HCT116 (cell line): ENCODE measurements at regions not wholly inside any gene's neighbourhood (a gene's known extent, or its start where the extent isn't known, plus 50 kb on each side); places are given as distances from the start of the nearest gene placed in this dataset.

Source experiments
- EGR1 ChIP-seq: IDR thresholded peaks from 2 replicates; pipeline ENCODE4 v1.6.1; 2012; ENCODE audit warnings: low read depth
- EZH2 ChIP-seq: fragments of 200-600 bp; sonication (generic); IDR thresholded peaks from 2 replicates; pipeline ENCODE4 v1.6.1; 2017; ENCODE audit warnings: antibody characterized with exemption, mixed run types
- FOSL1 ChIP-seq: IDR thresholded peaks from 2 replicates; pipeline ENCODE4 v1.6.1; 2012; ENCODE audit warnings: low read depth
- POLR2A ChIP-seq: IDR thresholded peaks from 2 replicates; pipeline ENCODE4 v1.7.0; 2011; ENCODE audit warnings: borderline replicate concordance; ENCODE audit not compliant: insufficient read depth, insufficient read length; ENCODE audit errors: extremely low read depth
- POLR2AphosphoS5 ChIP-seq: IDR thresholded peaks from 2 replicates; pipeline ENCODE4 v1.6.1; 2011; ENCODE audit warnings: mild to moderate bottlenecking, low read depth, low read length, moderate library complexity
- RAD21 ChIP-seq: IDR thresholded peaks from 2 replicates; pipeline ENCODE4 v1.6.1; 2012; ENCODE audit warnings: low read depth, mild to moderate bottlenecking
- ZFX ChIP-seq: fragments of 450-650 bp; IDR thresholded peaks from 2 replicates; pipeline ENCODE4 v1.6.1; 2017
- ZNF274 ChIP-seq: fragments of 200-500 bp; sonication (Bioruptor generic); IDR thresholded peaks from 2 replicates; pipeline ENCODE4 v1.6.1; 2014; ENCODE audit warnings: mild to moderate bottlenecking, low read depth, low read length, inconsistent platforms
- TF ChIP-seq, protein P1 (sequence below), 3 experiments: fragments of 200-600 bp in 1 of 3; sonication (generic) in 1 of 3; IDR thresholded peaks in 2 of 3; conservative IDR thresholded peaks in 1 of 3; 2 replicates each; pipeline ENCODE4 v1.5.1; 2012 to 2017; ENCODE audit warnings: low read depth in 2 of 3, low read length in 2 of 3, antibody characterized with exemption in 1 of 3, borderline replicate concordance in 1 of 3, control low read depth in 1 of 3, mild to moderate bottlenecking in 1 of 3, mixed read lengths in 1 of 3, mixed run types in 1 of 3, moderate library complexity in 1 of 3; ENCODE audit not compliant: insufficient read depth in 1 of 3
- TF ChIP-seq, protein P2 (sequence below): IDR thresholded peaks from 2 replicates; pipeline ENCODE4 v1.6.1; 2012
- TF ChIP-seq, protein P3 (sequence below): IDR thresholded peaks from 2 replicates; pipeline ENCODE4 v1.6.1; 2012; ENCODE audit warnings: low read depth

DNA sequence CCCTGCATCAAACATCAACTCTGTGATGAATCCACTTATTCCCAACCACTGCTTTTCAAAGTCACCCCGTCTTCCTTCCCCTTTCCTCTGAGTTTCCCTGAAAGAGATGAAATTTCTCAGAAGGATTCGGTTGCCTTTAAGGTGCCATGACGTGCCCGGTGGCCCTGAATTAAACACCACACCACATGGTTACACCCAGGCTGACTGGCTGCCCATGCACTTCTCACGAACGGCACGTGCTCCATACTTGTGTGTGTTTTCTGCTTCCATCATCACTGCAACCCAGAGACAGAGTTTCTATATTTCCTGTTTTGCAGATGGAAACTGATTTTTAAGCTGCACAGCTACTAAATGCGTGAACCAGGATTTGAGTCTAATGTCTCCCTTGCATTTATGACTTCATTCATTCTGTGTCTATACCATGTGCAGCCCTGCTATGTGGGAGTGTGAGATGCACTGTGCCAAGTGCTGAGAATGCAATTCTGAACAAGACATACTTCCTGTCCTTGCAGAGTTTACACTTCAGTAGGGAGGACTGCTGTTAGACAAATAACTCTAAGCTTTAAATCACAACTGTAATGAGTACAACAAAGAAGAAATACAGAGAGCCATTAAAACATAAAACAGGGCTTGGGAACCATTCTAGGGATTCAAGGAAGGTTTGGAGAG is 162.9 kb downstream of the NXNL2 start:
- TF ChIP-seq, protein P1, sequence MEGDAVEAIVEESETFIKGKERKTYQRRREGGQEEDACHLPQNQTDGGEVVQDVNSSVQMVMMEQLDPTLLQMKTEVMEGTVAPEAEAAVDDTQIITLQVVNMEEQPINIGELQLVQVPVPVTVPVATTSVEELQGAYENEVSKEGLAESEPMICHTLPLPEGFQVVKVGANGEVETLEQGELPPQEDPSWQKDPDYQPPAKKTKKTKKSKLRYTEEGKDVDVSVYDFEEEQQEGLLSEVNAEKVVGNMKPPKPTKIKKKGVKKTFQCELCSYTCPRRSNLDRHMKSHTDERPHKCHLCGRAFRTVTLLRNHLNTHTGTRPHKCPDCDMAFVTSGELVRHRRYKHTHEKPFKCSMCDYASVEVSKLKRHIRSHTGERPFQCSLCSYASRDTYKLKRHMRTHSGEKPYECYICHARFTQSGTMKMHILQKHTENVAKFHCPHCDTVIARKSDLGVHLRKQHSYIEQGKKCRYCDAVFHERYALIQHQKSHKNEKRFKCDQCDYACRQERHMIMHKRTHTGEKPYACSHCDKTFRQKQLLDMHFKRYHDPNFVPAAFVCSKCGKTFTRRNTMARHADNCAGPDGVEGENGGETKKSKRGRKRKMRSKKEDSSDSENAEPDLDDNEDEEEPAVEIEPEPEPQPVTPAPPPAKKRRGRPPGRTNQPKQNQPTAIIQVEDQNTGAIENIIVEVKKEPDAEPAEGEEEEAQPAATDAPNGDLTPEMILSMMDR (IDR thresholded peaks at IDR 0.05 in 2 of 3, conservative IDR thresholded peaks at IDR 0.05 in 1 of 3; ENCODE audit: borderline replicate concordance in 1 of 3, insufficient read depth in 1 of 3, low read depth in 2 of 3, low read length in 2 of 3), result no peak
- TF ChIP-seq RAD21, result no peak
- TF ChIP-seq ZNF274, result no peak
- TF ChIP-seq POLR2A, result no peak
- TF ChIP-seq EZH2, result no peak
- TF ChIP-seq, protein P2, sequence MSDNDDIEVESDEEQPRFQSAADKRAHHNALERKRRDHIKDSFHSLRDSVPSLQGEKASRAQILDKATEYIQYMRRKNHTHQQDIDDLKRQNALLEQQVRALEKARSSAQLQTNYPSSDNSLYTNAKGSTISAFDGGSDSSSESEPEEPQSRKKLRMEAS, result no peak
- TF ChIP-seq FOSL1, result no peak
- TF ChIP-seq ZFX, result no peak
- no peak for TF ChIP-seq EGR1
- no peak for TF ChIP-seq POLR2AphosphoS5
- TF ChIP-seq, protein P3, sequence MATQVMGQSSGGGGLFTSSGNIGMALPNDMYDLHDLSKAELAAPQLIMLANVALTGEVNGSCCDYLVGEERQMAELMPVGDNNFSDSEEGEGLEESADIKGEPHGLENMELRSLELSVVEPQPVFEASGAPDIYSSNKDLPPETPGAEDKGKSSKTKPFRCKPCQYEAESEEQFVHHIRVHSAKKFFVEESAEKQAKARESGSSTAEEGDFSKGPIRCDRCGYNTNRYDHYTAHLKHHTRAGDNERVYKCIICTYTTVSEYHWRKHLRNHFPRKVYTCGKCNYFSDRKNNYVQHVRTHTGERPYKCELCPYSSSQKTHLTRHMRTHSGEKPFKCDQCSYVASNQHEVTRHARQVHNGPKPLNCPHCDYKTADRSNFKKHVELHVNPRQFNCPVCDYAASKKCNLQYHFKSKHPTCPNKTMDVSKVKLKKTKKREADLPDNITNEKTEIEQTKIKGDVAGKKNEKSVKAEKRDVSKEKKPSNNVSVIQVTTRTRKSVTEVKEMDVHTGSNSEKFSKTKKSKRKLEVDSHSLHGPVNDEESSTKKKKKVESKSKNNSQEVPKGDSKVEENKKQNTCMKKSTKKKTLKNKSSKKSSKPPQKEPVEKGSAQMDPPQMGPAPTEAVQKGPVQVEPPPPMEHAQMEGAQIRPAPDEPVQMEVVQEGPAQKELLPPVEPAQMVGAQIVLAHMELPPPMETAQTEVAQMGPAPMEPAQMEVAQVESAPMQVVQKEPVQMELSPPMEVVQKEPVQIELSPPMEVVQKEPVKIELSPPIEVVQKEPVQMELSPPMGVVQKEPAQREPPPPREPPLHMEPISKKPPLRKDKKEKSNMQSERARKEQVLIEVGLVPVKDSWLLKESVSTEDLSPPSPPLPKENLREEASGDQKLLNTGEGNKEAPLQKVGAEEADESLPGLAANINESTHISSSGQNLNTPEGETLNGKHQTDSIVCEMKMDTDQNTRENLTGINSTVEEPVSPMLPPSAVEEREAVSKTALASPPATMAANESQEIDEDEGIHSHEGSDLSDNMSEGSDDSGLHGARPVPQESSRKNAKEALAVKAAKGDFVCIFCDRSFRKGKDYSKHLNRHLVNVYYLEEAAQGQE, result no peak
